ENCODE measurements at regions not wholly inside any gene's neighbourhood (a gene's known extent, or its start where the extent isn't known, plus 50 kb on each side); places are given as distances from the start of the nearest gene placed in this dataset.

DNA sequence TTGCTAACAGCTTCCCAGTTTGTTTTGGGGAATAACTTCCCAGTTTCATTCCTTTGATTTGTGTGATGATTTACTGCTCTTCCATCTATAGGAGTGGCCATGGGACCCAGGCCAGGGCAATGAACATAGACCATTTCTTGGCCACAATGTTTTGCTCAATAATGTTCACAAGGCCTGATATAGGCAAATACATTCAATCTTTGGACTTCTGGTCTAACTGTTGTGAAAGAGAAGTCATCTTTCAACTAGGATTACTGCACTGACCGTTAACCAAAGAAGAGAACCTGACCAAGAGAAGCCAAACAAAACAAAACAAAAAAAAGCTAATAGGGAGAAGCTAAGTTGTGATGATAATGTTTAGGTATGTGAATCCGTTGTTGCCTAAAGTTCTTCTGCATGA, 221.8 kb upstream of the SUCLG2 start:
- Mint-ChIP-seq H3K36me3 (ENCODE audit: insufficient read depth) (no peaks in the 10 kb centered on the region), H3K27ac (no peak overlapping the region), H3K4me3 (ENCODE audit: low read depth) (no peak overlapping the region), H3K4me1 (ENCODE audit: low read depth) (no peaks in the 10 kb centered on the region), H3K27me3 (no peaks in the 10 kb centered on the region), H3K9me3 (ENCODE audit: low read depth) (no peaks in the 10 kb centered on the region)
- DNase-seq (ENCODE audit: low spot score, unreplicated experiment): no peak
- no peak for TF ChIP-seq CTCF (IDR thresholded peaks at IDR 0.05; ENCODE audit: unreplicated experiment)

GRCh38 chr3:67875858-67876257, 221.4 kb upstream of the SUCLG2 start:
- Mint-ChIP-seq H3K27me3 (no peaks in the 10 kb centered on the region), H3K4me3 (ENCODE audit: low read depth) (no peak overlapping the region), H3K36me3 (ENCODE audit: insufficient read depth) (no peaks in the 10 kb centered on the region), H3K4me1 (ENCODE audit: low read depth) (no peaks in the 10 kb centered on the region), H3K27ac (no peak overlapping the region), H3K9me3 (ENCODE audit: low read depth) (no peaks in the 10 kb centered on the region)
- DNase-seq (ENCODE audit: low spot score, unreplicated experiment): no peak
- TF ChIP-seq CTCF (IDR thresholded peaks at IDR 0.05; ENCODE audit: unreplicated experiment): no peak

GRCh38 chr3:67875338-67875737, 220.9 kb upstream of the SUCLG2 start:
- H3K9me3 Mint-ChIP-seq (ENCODE audit: low read depth): no peaks in the 10 kb centered on the region
- no peak overlapping the region for H3K27ac Mint-ChIP-seq
- H3K36me3 Mint-ChIP-seq (ENCODE audit: insufficient read depth): no peaks in the 10 kb centered on the region
- H3K27me3 Mint-ChIP-seq: no peaks in the 10 kb centered on the region
- TF ChIP-seq CTCF (IDR thresholded peaks at IDR 0.05; ENCODE audit: unreplicated experiment): no peak
- no peak for DNase-seq (ENCODE audit: low spot score, unreplicated experiment)
- no peaks in the 10 kb centered on the region for H3K4me1 Mint-ChIP-seq (ENCODE audit: low read depth)
- no peak overlapping the region for H3K4me3 Mint-ChIP-seq (ENCODE audit: low read depth)

DNA sequence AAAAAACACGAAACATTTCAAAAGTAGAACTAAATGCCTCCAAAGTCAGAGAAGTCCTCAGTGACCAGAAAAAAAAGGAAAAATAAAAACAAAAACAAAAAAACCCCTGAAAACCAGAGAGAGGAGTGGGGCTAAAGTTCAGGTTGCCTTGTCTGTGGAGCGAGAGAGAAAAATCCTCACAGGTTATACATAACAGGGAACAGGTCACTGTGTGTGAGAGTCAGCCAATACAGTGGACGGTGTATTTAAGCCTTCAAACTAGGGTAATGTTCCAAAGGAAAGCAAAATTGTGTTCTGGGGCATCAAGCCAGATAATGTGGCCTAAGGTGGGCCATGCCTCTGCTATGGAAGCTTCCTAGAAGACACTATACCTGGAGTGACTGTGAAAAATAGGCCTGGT, 216.1 kb upstream of the SUCLG2 start:
- H3K9me3 Mint-ChIP-seq (ENCODE audit: low read depth): peaks cover 3% of the 10 kb centered on the region
- TF ChIP-seq CTCF (IDR thresholded peaks at IDR 0.05; ENCODE audit: unreplicated experiment): no peak
- H3K4me3 Mint-ChIP-seq (ENCODE audit: low read depth): no peak overlapping the region
- no peaks in the 10 kb centered on the region for H3K4me1 Mint-ChIP-seq (ENCODE audit: low read depth)
- no peaks in the 10 kb centered on the region for H3K27me3 Mint-ChIP-seq
- H3K27ac Mint-ChIP-seq: no peak overlapping the region
- no peaks in the 10 kb centered on the region for H3K36me3 Mint-ChIP-seq (ENCODE audit: insufficient read depth)
- no peak for DNase-seq (ENCODE audit: low spot score, unreplicated experiment)

DNA sequence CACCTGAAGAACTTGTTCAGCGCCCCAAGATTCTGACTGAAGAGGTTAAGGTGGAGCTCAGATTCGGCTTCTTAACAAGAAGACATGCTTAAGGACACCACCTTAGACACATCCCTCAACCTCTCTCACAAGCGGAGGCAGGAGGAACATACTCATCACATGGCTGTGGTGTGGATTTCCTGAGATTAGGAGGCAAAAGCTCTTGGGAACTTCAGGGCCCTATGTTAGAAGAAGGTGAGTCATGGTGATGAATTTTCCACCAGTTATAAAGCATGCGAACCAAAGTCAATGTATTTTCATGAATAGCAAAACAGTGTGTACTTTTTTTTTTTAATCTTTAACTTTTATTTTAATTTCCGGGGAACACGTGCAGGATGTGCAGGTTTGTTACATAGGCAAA, 212.2 kb upstream of the SUCLG2 start:
- no peak for TF ChIP-seq CTCF (IDR thresholded peaks at IDR 0.05; ENCODE audit: unreplicated experiment)
- no peaks in the 10 kb centered on the region for H3K36me3 Mint-ChIP-seq (ENCODE audit: insufficient read depth)
- no peaks in the 10 kb centered on the region for H3K27me3 Mint-ChIP-seq
- no peak overlapping the region for H3K27ac Mint-ChIP-seq
- peaks cover 3% of the 10 kb centered on the region for H3K9me3 Mint-ChIP-seq (ENCODE audit: low read depth)
- DNase-seq (ENCODE audit: low spot score, unreplicated experiment): no peak
- no peaks in the 10 kb centered on the region for H3K4me1 Mint-ChIP-seq (ENCODE audit: low read depth)
- H3K4me3 Mint-ChIP-seq (ENCODE audit: low read depth): no peak overlapping the region
